NT2/D1 (cell line): ENCODE measurements at regions not wholly inside any gene's neighbourhood (a gene's known extent, or its start where the extent isn't known, plus 50 kb on each side); places are given as distances from the start of the nearest gene placed in this dataset.

Experiments used
- SUZ12 ChIP-seq: IDR thresholded peaks from 2 replicates; pipeline ENCODE4 v1.6.1; 2011; ENCODE audit not compliant: insufficient read length, insufficient read depth; ENCODE audit errors: extremely low read depth
- YY1 ChIP-seq: IDR thresholded peaks from 2 replicates; pipeline ENCODE4 v1.6.1; 2011; ENCODE audit not compliant: insufficient read length, insufficient read depth

GRCh38 chr15:38072348-38073177 lies 138.1 kb downstream of the TMCO5A start:
- TF ChIP-seq SUZ12 = no peak
- no peak for TF ChIP-seq YY1
